GM21723 (cell line): ENCODE measurements at regions not wholly inside any gene's neighbourhood (a gene's known extent, or its start where the extent isn't known, plus 50 kb on each side); places are given as distances from the start of the nearest gene placed in this dataset.
"Not testable (repeated sequence)": the region's sequence is repeated elsewhere in the genome, so short reads cannot be mapped to it uniquely, and the experiment has no call there.

Source experiments
- ATAC-seq: cut with Tn5 transposase; IDR thresholded peaks from one replicate; pipeline ENCODE4 v1.9.1; 2021; ENCODE audit warnings: mild to moderate bottlenecking, moderate library complexity; ENCODE audit not compliant: unreplicated experiment

- no peak for ATAC-seq
Measured at GRCh38 chr4:25981749-25982148, 67.7 kb downstream of the SMIM20 start.

GRCh38 chr4:25982962-25983361 is 68.9 kb downstream of the SMIM20 start:
- no peak for ATAC-seq

GRCh38 chr4:25984266-25984665 is 70.2 kb downstream of the SMIM20 start:
- ATAC-seq, result no peak

- no peak for ATAC-seq
Measured at GRCh38 chr4:25984796-25985195, 70.8 kb downstream of the SMIM20 start.

GRCh38 chr4:25986807-25987206 is 72.8 kb downstream of the SMIM20 start:
- ATAC-seq, result no peak

GRCh38 chr4:25991340-25991739 is 77.3 kb downstream of the SMIM20 start:
- no peak for ATAC-seq

- ATAC-seq, result no peak
Measured at GRCh38 chr4:25993395-25994185, 79.6 kb downstream of the SMIM20 start.

GRCh38 chr4:25994577-25994976 is 80.6 kb downstream of the SMIM20 start:
- ATAC-seq, result not testable (repeated sequence)

GRCh38 chr4:26000274-26000950 is 86.4 kb downstream of the SMIM20 start:
- no peak for ATAC-seq

- no peak for ATAC-seq
Measured at GRCh38 chr4:26001413-26001812, 87.4 kb downstream of the SMIM20 start.

GRCh38 chr4:26001816-26002215 is 87.8 kb downstream of the SMIM20 start:
- ATAC-seq, result no peak

- ATAC-seq, result no peak
Measured at GRCh38 chr4:26003056-26003455, 89.0 kb downstream of the SMIM20 start.

- no peak for ATAC-seq
Measured at GRCh38 chr4:26004290-26004689, 90.3 kb downstream of the SMIM20 start.

GRCh38 chr4:26005764-26006163 is 91.7 kb downstream of the SMIM20 start:
- ATAC-seq, result no peak

GRCh38 chr4:26008737-26009136 is 94.7 kb downstream of the SMIM20 start:
- ATAC-seq, result no peak

GRCh38 chr4:26009502-26009901 is 95.5 kb downstream of the SMIM20 start:
- no peak for ATAC-seq

- no peak for ATAC-seq
Measured at GRCh38 chr4:26010304-26010703, 96.3 kb downstream of the SMIM20 start.

GRCh38 chr4:26013629-26014028 is 99.6 kb downstream of the SMIM20 start:
- no peak for ATAC-seq

GRCh38 chr4:26015133-26015651 is 101.2 kb downstream of the SMIM20 start:
- ATAC-seq, result no peak

GRCh38 chr4:26015906-26016305 is 101.9 kb downstream of the SMIM20 start:
- no peak for ATAC-seq

- ATAC-seq, result no peak
Measured at GRCh38 chr4:26017531-26017930, 103.5 kb downstream of the SMIM20 start.
